Stimulated activated CD4-positive, alpha-beta T cell treated with anti-CD3 and anti-CD28 coated beads, TNF-alpha, amount 100 ng/mL, for 48 hours (primary cell): ENCODE measurements at regions not wholly inside any gene's neighbourhood (a gene's known extent, or its start where the extent isn't known, plus 50 kb on each side); places are given as distances from the start of the nearest gene placed in this dataset.

Source experiments
- DNase-seq, 3 donors: peaks; one replicate each; pipeline ENCODE4 v3.0.0-alpha.2; 2020; ENCODE audit warnings: low read depth in 3 of 3

- DNase-seq = no peak
These were observed 179.2 kb upstream of the RAB4A start for GRCh38 chr1:229091721-229092136.

- DNase-seq = no peak
These were observed 178.3 kb upstream of the RAB4A start for GRCh38 chr1:229092377-229093237.

- no peak for DNase-seq
These were observed 177.7 kb upstream of the RAB4A start for GRCh38 chr1:229093238-229093540.

- no peak for DNase-seq
These were observed 177.1 kb upstream of the RAB4A start for GRCh38 chr1:229093609-229094336.

- DNase-seq = no peak
These were observed 176.2 kb upstream of the RAB4A start for GRCh38 chr1:229094476-229095311.

- DNase-seq = no peak
These were observed 175.6 kb upstream of the RAB4A start for GRCh38 chr1:229095325-229095724.

- DNase-seq = no peak
These were observed 173.6 kb upstream of the RAB4A start for GRCh38 chr1:229097356-229097755.

- DNase-seq = no peak
These were observed 172.6 kb upstream of the RAB4A start for GRCh38 chr1:229098361-229098760.

GRCh38 chr1:229098903-229099578, 171.9 kb upstream of the RAB4A start:
- no peak for DNase-seq

GRCh38 chr1:229101011-229101871, 169.7 kb upstream of the RAB4A start:
- no peak for DNase-seq

- DNase-seq = no peak
These were observed 168.0 kb upstream of the RAB4A start for GRCh38 chr1:229102741-229103391.

- no peak for DNase-seq
These were observed 166.3 kb upstream of the RAB4A start for GRCh38 chr1:229104654-229105053.

GRCh38 chr1:229105109-229105508, 165.8 kb upstream of the RAB4A start:
- no peak for DNase-seq

- no peak for DNase-seq
These were observed 164.9 kb upstream of the RAB4A start for GRCh38 chr1:229105822-229106525.

- no peak for DNase-seq
These were observed 164.3 kb upstream of the RAB4A start for GRCh38 chr1:229106526-229107125.

GRCh38 chr1:229107304-229107815, 163.6 kb upstream of the RAB4A start:
- DNase-seq = no peak

GRCh38 chr1:229107972-229108371, 162.9 kb upstream of the RAB4A start:
- DNase-seq = no peak

- no peak for DNase-seq
These were observed 162.2 kb upstream of the RAB4A start for GRCh38 chr1:229108598-229109201.
